ENCODE measurements at regions not wholly inside any gene's neighbourhood (a gene's known extent, or its start where the extent isn't known, plus 50 kb on each side); places are given as distances from the start of the nearest gene placed in this dataset.

- no peaks in the 10 kb centered on the region for H4K20me1 ChIP-seq (ENCODE audit: control insufficient read depth, extremely low read depth, insufficient read depth, low read length)
- no peaks in the 10 kb centered on the region for H3K4me1 ChIP-seq (ENCODE audit: control insufficient read depth, extremely low read depth, insufficient read depth, low read length)
- H2AFZ ChIP-seq (ENCODE audit: low read length) = no peak overlapping the region
- TF ChIP-seq EZH2 (IDR thresholded peaks at IDR 0.05; ENCODE audit: low read length, missing control alignments) (no peak), CTCF (conservative IDR thresholded peaks at IDR 0.05 in 1 of 2, IDR thresholded peaks at IDR 0.05 in 1 of 2; ENCODE audit: low read depth in 1 of 2, low read length in 2 of 2) (no peak)
- H3K9ac ChIP-seq (ENCODE audit: insufficient read depth, low read length) = no peak overlapping the region
- no peaks in the 10 kb centered on the region for H3K79me2 ChIP-seq (ENCODE audit: control insufficient read depth, insufficient read depth, low read length)
- no peak overlapping the region for H3K4me3 ChIP-seq (replicated peaks in 1 of 4; ENCODE audit: control extremely low read depth in 1 of 4, insufficient read depth in 1 of 4, low read depth in 3 of 4, low read length in 4 of 4)
- DNase-seq (ENCODE audit: low read depth in 2 of 2) = peak in 1 of 2 donors; percentile 28
- no peaks in the 10 kb centered on the region for H3K36me3 ChIP-seq (ENCODE audit: control insufficient read depth, insufficient read depth, low read length)
- no peak overlapping the region for H3K27ac ChIP-seq (ENCODE audit: insufficient read depth, low read length)
- no peaks in the 10 kb centered on the region for H3K27me3 ChIP-seq (ENCODE audit: control insufficient read depth, insufficient read depth, low read length)
- H3K9me3 ChIP-seq (ENCODE audit: control insufficient read depth, insufficient read depth, low read depth, low read length) = no peaks in the 10 kb centered on the region
- H3K4me2 ChIP-seq (ENCODE audit: extremely low read depth, insufficient read depth, low read length) = no peak overlapping the region
These were observed 410.8 kb upstream of the PDE3A start for GRCh38 chr12:19957308-19958125.

- Histone ChIP-seq H3K9ac (ENCODE audit: insufficient read depth, low read length) (no peak overlapping the region), H2AFZ (ENCODE audit: low read length) (no peak overlapping the region), H3K4me2 (ENCODE audit: extremely low read depth, insufficient read depth, low read length) (no peak overlapping the region), H3K4me1 (ENCODE audit: control insufficient read depth, extremely low read depth, insufficient read depth, low read length) (no peaks in the 10 kb centered on the region), H3K36me3 (ENCODE audit: control insufficient read depth, insufficient read depth, low read length) (no peaks in the 10 kb centered on the region), H3K27ac (ENCODE audit: insufficient read depth, low read length) (no peak overlapping the region), H3K9me3 (ENCODE audit: control insufficient read depth, insufficient read depth, low read depth, low read length) (no peaks in the 10 kb centered on the region), H3K4me3 (replicated peaks in 1 of 4; ENCODE audit: control extremely low read depth in 1 of 4, insufficient read depth in 1 of 4, low read depth in 3 of 4, low read length in 4 of 4) (no peak overlapping the region), H3K79me2 (ENCODE audit: control insufficient read depth, insufficient read depth, low read length) (no peaks in the 10 kb centered on the region), H3K27me3 (ENCODE audit: control insufficient read depth, insufficient read depth, low read length) (no peaks in the 10 kb centered on the region), H4K20me1 (ENCODE audit: control insufficient read depth, extremely low read depth, insufficient read depth, low read length) (no peaks in the 10 kb centered on the region)
- TF ChIP-seq EZH2 (IDR thresholded peaks at IDR 0.05; ENCODE audit: low read length, missing control alignments) (no peak), CTCF (conservative IDR thresholded peaks at IDR 0.05 in 1 of 2, IDR thresholded peaks at IDR 0.05 in 1 of 2; ENCODE audit: low read depth in 1 of 2, low read length in 2 of 2) (no peak)
- no peak for DNase-seq (ENCODE audit: low read depth in 2 of 2)
These were observed 409.9 kb upstream of the PDE3A start for GRCh38 chr12:19958389-19958788.

- H3K27ac ChIP-seq (ENCODE audit: insufficient read depth, low read length) = no peak overlapping the region
- H3K27me3 ChIP-seq (ENCODE audit: control insufficient read depth, insufficient read depth, low read length) = no peaks in the 10 kb centered on the region
- TF ChIP-seq CTCF (conservative IDR thresholded peaks at IDR 0.05 in 1 of 2, IDR thresholded peaks at IDR 0.05 in 1 of 2; ENCODE audit: low read depth in 1 of 2, low read length in 2 of 2) (no peak), EZH2 (IDR thresholded peaks at IDR 0.05; ENCODE audit: low read length, missing control alignments) (no peak)
- no peaks in the 10 kb centered on the region for H3K79me2 ChIP-seq (ENCODE audit: control insufficient read depth, insufficient read depth, low read length)
- no peak overlapping the region for H3K9ac ChIP-seq (ENCODE audit: insufficient read depth, low read length)
- no peaks in the 10 kb centered on the region for H3K9me3 ChIP-seq (ENCODE audit: control insufficient read depth, insufficient read depth, low read depth, low read length)
- no peak overlapping the region for H3K4me3 ChIP-seq (replicated peaks in 1 of 4; ENCODE audit: control extremely low read depth in 1 of 4, insufficient read depth in 1 of 4, low read depth in 3 of 4, low read length in 4 of 4)
- H4K20me1 ChIP-seq (ENCODE audit: control insufficient read depth, extremely low read depth, insufficient read depth, low read length) = no peaks in the 10 kb centered on the region
- H3K4me1 ChIP-seq (ENCODE audit: control insufficient read depth, extremely low read depth, insufficient read depth, low read length) = no peaks in the 10 kb centered on the region
- no peaks in the 10 kb centered on the region for H3K36me3 ChIP-seq (ENCODE audit: control insufficient read depth, insufficient read depth, low read length)
- no peak overlapping the region for H2AFZ ChIP-seq (ENCODE audit: low read length)
- DNase-seq (ENCODE audit: low read depth in 2 of 2) = peak; percentile 38 to 42
- H3K4me2 ChIP-seq (ENCODE audit: extremely low read depth, insufficient read depth, low read length) = no peak overlapping the region
These were observed 409.0 kb upstream of the PDE3A start for GRCh38 chr12:19959353-19959752.

Measured in fibroblast of lung (primary cell).